PFSK-1 (cell line): ENCODE measurements at regions not wholly inside any gene's neighbourhood (a gene's known extent, or its start where the extent isn't known, plus 50 kb on each side); places are given as distances from the start of the nearest gene placed in this dataset.

Source experiments
- FOXP2 ChIP-seq: optimal IDR thresholded peaks from 2 replicates; pipeline ENCODE3; 2011; ENCODE audit warnings: borderline replicate concordance, control low read depth, inconsistent platforms; ENCODE audit not compliant: insufficient read depth; ENCODE audit errors: extremely low read length, extremely low read depth
- POLR2AphosphoS5 ChIP-seq: IDR thresholded peaks from 2 replicates; pipeline ENCODE4 v1.6.1; 2012; ENCODE audit warnings: low read depth, mild to moderate bottlenecking, control low read depth, low read length, moderate library complexity
- SIN3A ChIP-seq: IDR thresholded peaks from 2 replicates; pipeline ENCODE4 v1.6.1; 2012; ENCODE audit warnings: mild to moderate bottlenecking, low read length, moderate library complexity, borderline replicate concordance; ENCODE audit not compliant: insufficient read depth
- TAF1 ChIP-seq: IDR thresholded peaks from 2 replicates; pipeline ENCODE4 v1.6.1; 2012; ENCODE audit warnings: low read length, control low read depth, borderline replicate concordance; ENCODE audit not compliant: insufficient read depth
- TF ChIP-seq, protein P1 (sequence below), 2 experiments: IDR thresholded peaks; 2 replicates each; pipeline versions ENCODE4 v1.6.1 to v1.8.0; 2011 to 2012; ENCODE audit warnings: low read depth in 2 of 2, low read length in 2 of 2, control low read depth in 1 of 2, inconsistent platforms in 1 of 2, mild to moderate bottlenecking in 1 of 2, moderate library complexity in 1 of 2; ENCODE audit not compliant: insufficient read depth in 1 of 2

DNA sequence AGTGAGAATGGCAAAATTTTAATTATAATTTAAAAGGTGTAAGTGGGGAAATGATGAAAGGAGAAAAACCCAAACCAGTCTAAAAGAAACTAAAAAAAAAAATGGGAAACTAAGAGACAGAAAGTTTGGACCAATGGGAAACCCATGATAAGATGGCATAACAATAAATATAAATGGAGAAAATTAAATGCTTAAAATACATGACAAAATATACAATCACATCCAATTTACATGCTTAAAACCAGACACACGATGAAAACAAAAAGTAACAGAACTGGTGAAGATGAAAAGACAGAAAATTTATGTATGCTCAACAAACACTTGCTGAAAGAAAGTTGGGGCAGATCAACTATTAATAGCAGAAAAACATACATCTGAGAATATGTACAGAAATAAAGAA lies 1471.1 kb downstream of the TBC1D22A start:
- TF ChIP-seq POLR2AphosphoS5 (no peak), FOXP2 (no peak), TAF1 (no peak), SIN3A (no peak)
- TF ChIP-seq, protein P1, sequence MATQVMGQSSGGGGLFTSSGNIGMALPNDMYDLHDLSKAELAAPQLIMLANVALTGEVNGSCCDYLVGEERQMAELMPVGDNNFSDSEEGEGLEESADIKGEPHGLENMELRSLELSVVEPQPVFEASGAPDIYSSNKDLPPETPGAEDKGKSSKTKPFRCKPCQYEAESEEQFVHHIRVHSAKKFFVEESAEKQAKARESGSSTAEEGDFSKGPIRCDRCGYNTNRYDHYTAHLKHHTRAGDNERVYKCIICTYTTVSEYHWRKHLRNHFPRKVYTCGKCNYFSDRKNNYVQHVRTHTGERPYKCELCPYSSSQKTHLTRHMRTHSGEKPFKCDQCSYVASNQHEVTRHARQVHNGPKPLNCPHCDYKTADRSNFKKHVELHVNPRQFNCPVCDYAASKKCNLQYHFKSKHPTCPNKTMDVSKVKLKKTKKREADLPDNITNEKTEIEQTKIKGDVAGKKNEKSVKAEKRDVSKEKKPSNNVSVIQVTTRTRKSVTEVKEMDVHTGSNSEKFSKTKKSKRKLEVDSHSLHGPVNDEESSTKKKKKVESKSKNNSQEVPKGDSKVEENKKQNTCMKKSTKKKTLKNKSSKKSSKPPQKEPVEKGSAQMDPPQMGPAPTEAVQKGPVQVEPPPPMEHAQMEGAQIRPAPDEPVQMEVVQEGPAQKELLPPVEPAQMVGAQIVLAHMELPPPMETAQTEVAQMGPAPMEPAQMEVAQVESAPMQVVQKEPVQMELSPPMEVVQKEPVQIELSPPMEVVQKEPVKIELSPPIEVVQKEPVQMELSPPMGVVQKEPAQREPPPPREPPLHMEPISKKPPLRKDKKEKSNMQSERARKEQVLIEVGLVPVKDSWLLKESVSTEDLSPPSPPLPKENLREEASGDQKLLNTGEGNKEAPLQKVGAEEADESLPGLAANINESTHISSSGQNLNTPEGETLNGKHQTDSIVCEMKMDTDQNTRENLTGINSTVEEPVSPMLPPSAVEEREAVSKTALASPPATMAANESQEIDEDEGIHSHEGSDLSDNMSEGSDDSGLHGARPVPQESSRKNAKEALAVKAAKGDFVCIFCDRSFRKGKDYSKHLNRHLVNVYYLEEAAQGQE (IDR thresholded peaks at IDR 0.05; ENCODE audit: insufficient read depth in 1 of 2, low read depth in 2 of 2, low read length in 2 of 2), result no peak

GRCh38 chr22:48228468-48228867 lies 1466.0 kb downstream of the TBC1D22A start:
- TF ChIP-seq, protein P1 (IDR thresholded peaks at IDR 0.05; ENCODE audit: insufficient read depth in 1 of 2, low read depth in 2 of 2, low read length in 2 of 2), result no peak
- TF ChIP-seq SIN3A (no peak), POLR2AphosphoS5 (no peak), TAF1 (no peak), FOXP2 (no peak)

DNA sequence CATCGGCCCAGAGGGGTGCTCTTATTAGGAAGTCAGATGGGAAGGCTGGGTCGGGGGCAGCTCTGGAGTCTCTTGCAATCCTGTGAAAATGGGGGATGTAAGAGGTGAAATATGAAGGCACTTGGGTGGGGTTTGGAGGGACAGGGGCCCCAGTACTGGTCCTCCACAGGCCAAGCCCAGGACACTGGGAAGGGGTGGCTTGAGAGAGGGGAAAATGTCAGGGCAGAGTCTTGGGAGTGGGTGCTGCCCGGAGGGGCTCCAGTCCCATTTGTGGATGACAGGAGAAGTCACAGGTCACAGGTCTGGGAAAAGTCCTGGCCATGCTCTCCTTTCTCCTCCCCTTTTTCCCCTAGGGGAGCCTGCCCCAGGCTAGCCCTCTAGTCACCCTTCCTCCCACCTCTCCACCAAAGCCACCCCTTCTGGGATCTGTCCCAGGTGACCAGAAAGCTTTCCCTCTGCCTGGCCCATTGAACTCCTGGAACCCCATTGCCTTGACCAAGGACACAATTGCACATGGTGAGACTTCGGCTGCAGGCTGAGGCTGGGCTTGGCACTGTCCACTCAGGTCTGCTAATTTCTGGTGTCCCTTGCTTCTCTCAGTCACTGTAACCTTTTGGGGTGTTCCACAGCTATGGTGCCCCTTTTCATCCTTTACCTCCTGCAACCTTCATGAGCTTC lies 1465.0 kb downstream of the TBC1D22A start:
- no peak for TF ChIP-seq FOXP2
- TF ChIP-seq, protein P1 (IDR thresholded peaks at IDR 0.05; ENCODE audit: insufficient read depth in 1 of 2, low read depth in 2 of 2, low read length in 2 of 2), result no peak
- no peak for TF ChIP-seq SIN3A
- TF ChIP-seq TAF1, result no peak
- no peak for TF ChIP-seq POLR2AphosphoS5

DNA sequence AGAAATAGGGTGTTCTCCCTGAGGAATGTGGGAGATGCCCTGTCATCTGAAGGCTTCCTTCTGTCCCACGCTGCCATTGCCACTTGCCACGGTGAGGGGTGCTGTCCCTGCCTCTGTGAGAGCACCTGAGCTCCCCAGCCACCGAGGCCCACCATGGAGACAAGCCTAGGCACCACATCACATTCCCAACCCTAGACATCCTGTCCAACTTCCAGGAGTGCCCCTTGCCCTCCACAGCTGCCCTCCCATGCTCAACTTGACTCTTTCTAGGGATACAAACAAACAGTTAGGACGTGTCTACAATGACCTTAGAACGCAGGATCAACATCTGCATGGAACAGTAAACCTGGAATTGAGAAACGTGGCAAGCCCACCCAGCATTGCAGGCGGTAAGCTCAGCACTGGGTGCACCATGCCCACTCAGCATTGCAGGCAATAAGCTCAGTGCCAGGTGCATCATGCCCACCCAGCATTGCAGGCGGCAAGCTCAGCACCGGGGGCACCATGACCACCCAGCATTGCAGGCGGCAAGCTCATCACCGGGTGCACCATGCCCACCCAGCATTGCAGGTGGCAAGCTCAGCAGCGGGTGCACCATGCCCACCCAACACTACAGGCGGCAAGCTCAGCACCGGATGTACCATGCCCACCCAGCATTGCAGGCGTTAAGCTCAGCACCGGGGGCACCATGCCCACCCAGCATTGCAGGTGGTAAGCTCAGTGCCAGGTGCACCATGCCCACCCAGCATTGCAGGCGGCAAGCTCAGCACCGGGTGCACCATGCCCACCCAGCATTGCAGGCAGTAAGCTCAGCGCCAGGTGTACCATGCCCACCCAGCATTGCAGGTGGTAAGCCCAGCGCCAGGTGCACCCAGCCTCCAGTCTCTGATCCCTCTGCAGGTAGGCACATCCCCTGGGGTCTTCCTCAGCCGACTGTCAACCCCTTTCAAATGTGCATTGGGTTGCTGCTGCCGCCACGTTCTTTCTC lies 1463.9 kb downstream of the TBC1D22A start:
- TF ChIP-seq SIN3A (no peak), POLR2AphosphoS5 (no peak), TAF1 (no peak), FOXP2 (no peak)
- TF ChIP-seq, protein P1 (IDR thresholded peaks at IDR 0.05; ENCODE audit: insufficient read depth in 1 of 2, low read depth in 2 of 2, low read length in 2 of 2), result no peak
